GM23248 (cell line): ENCODE measurements at regions not wholly inside any gene's neighbourhood (a gene's known extent, or its start where the extent isn't known, plus 50 kb on each side); places are given as distances from the start of the nearest gene placed in this dataset.
"Not testable (repeated sequence)": the region's sequence is repeated elsewhere in the genome, so short reads cannot be mapped to it uniquely, and the experiment has no call there.

Experiments used
- EZH2 ChIP-seq: fragments of 200-600 bp; sonication (generic); IDR thresholded peaks from 2 replicates; pipeline ENCODE4 v1.6.1; 2018; ENCODE audit warnings: antibody characterized with exemption, mild to moderate bottlenecking; ENCODE audit not compliant: insufficient read depth, poor library complexity, severe bottlenecking
- EZH2phosphoT487 ChIP-seq: fragments of 200-600 bp; sonication (generic); IDR thresholded peaks from 2 replicates; pipeline ENCODE4 v1.6.1; 2018; ENCODE audit warnings: antibody characterized with exemption, moderate library complexity, mild to moderate bottlenecking, low read depth; ENCODE audit not compliant: insufficient read depth

GRCh38 chr5:96184510-96184909 is 222.9 kb upstream of the ELL2 start:
- TF ChIP-seq EZH2phosphoT487, EZH2: not testable (repeated sequence)
